IgD-negative memory B cell (primary cell): ENCODE measurements at regions not wholly inside any gene's neighbourhood (a gene's known extent, or its start where the extent isn't known, plus 50 kb on each side); places are given as distances from the start of the nearest gene placed in this dataset.

Experiments
- H3K27ac Mint-ChIP-seq, 3 donors: one replicate each; pipeline ENCODE4 v1.8.0; 2020 to 2022; ENCODE audit warnings: mild to moderate bottlenecking in 3 of 3, mixed read lengths in 3 of 3, moderate library complexity in 1 of 3
- H3K27me3 Mint-ChIP-seq: one replicate; pipeline ENCODE4 v1.8.0; 2021; ENCODE audit warnings: mixed read lengths
- H3K36me3 Mint-ChIP-seq: one replicate; pipeline ENCODE4 v1.8.0; 2020; ENCODE audit warnings: mild to moderate bottlenecking, mixed read lengths
- H3K4me1 Mint-ChIP-seq, 3 donors: one replicate each; pipeline ENCODE4 v1.8.0; 2020 to 2022; ENCODE audit warnings: mixed read lengths in 3 of 3, mild to moderate bottlenecking in 1 of 3
- H3K4me3 Mint-ChIP-seq, 4 donors: one replicate each; pipeline ENCODE4 v1.8.0; 2020 to 2022; ENCODE audit warnings: mild to moderate bottlenecking in 4 of 4, mixed read lengths in 4 of 4, moderate library complexity in 3 of 4
- H3K9me3 Mint-ChIP-seq, 3 donors: one replicate each; pipeline ENCODE4 v1.8.0; 2020 to 2021; ENCODE audit warnings: mixed read lengths in 3 of 3, mild to moderate bottlenecking in 1 of 3

GRCh38 chr6:91447081-91447480 is 860.2 kb upstream of the MAP3K7 start:
- Mint-ChIP-seq H3K27ac (no peak overlapping the region), H3K36me3 (peaks cover 1% of the 10 kb centered on the region), H3K4me3 (no peak overlapping the region), H3K4me1 (peaks cover 0 to 3% (median 0%) of the 10 kb centered on the region in 3 donors), H3K27me3 (no peaks in the 10 kb centered on the region), H3K9me3 (peaks cover 0 to 1% (median 0%) of the 10 kb centered on the region in 3 donors)

- H3K9me3 Mint-ChIP-seq, result peaks cover 0 to 2% (median 1%) of the 10 kb centered on the region in 3 donors
- H3K36me3 Mint-ChIP-seq, result peaks cover 2% of the 10 kb centered on the region
- no peak overlapping the region for H3K27ac Mint-ChIP-seq
- H3K27me3 Mint-ChIP-seq, result no peaks in the 10 kb centered on the region
- H3K4me3 Mint-ChIP-seq, result no peak overlapping the region
- peaks cover 0 to 3% (median 0%) of the 10 kb centered on the region in 3 donors for H3K4me1 Mint-ChIP-seq
Observed at GRCh38 chr6:91443405-91443804, 856.5 kb upstream of the MAP3K7 start.

- H3K4me1 Mint-ChIP-seq, result peaks cover 0 to 3% (median 0%) of the 10 kb centered on the region in 3 donors
- H3K4me3 Mint-ChIP-seq, result no peak overlapping the region
- no peak overlapping the region for H3K27ac Mint-ChIP-seq
- peaks cover 0 to 2% (median 0%) of the 10 kb centered on the region in 3 donors for H3K9me3 Mint-ChIP-seq
- H3K27me3 Mint-ChIP-seq, result no peaks in the 10 kb centered on the region
- H3K36me3 Mint-ChIP-seq, result peaks cover 2% of the 10 kb centered on the region
Observed at GRCh38 chr6:91442342-91442741, 855.5 kb upstream of the MAP3K7 start.

GRCh38 chr6:91438570-91438969 is 851.7 kb upstream of the MAP3K7 start:
- H3K27ac Mint-ChIP-seq, result no peak overlapping the region
- H3K9me3 Mint-ChIP-seq, result peaks cover 0 to 2% (median 0%) of the 10 kb centered on the region in 3 donors
- H3K36me3 Mint-ChIP-seq, result peaks cover 2% of the 10 kb centered on the region
- H3K27me3 Mint-ChIP-seq, result no peaks in the 10 kb centered on the region
- peaks cover 0 to 3% (median 0%) of the 10 kb centered on the region in 3 donors for H3K4me1 Mint-ChIP-seq
- no peak overlapping the region for H3K4me3 Mint-ChIP-seq

GRCh38 chr6:91437315-91437729 is 850.5 kb upstream of the MAP3K7 start:
- Mint-ChIP-seq H3K4me1 (peaks cover 0 to 1% (median 0%) of the 10 kb centered on the region in 3 donors), H3K9me3 (peaks cover 0 to 2% (median 0%) of the 10 kb centered on the region in 3 donors), H3K27ac (no peak overlapping the region), H3K4me3 (no peak overlapping the region), H3K27me3 (no peaks in the 10 kb centered on the region), H3K36me3 (peaks cover 2% of the 10 kb centered on the region)

GRCh38 chr6:91436448-91436847 is 849.6 kb upstream of the MAP3K7 start:
- no peak overlapping the region for H3K4me3 Mint-ChIP-seq
- H3K27me3 Mint-ChIP-seq, result no peaks in the 10 kb centered on the region
- no peak overlapping the region for H3K27ac Mint-ChIP-seq
- peaks cover 0 to 2% (median 0%) of the 10 kb centered on the region in 3 donors for H3K9me3 Mint-ChIP-seq
- H3K4me1 Mint-ChIP-seq, result no peaks in the 10 kb centered on the region
- H3K36me3 Mint-ChIP-seq, result no peaks in the 10 kb centered on the region

- Mint-ChIP-seq H3K4me1 (no peaks in the 10 kb centered on the region), H3K36me3 (no peaks in the 10 kb centered on the region), H3K9me3 (peaks cover 0 to 3% (median 1%) of the 10 kb centered on the region in 3 donors), H3K27me3 (no peaks in the 10 kb centered on the region), H3K4me3 (no peak overlapping the region), H3K27ac (no peak overlapping the region)
Observed at GRCh38 chr6:91435630-91436029, 848.8 kb upstream of the MAP3K7 start.

- Mint-ChIP-seq H3K27ac (no peak overlapping the region), H3K4me1 (no peaks in the 10 kb centered on the region), H3K27me3 (no peaks in the 10 kb centered on the region), H3K4me3 (no peak overlapping the region), H3K9me3 (peaks cover 0 to 3% (median 2%) of the 10 kb centered on the region in 3 donors), H3K36me3 (no peaks in the 10 kb centered on the region)
Observed at GRCh38 chr6:91434576-91434975, 847.7 kb upstream of the MAP3K7 start.

- Mint-ChIP-seq H3K4me3 (no peak overlapping the region), H3K27me3 (no peaks in the 10 kb centered on the region), H3K36me3 (no peaks in the 10 kb centered on the region), H3K9me3 (peaks cover 0 to 3% (median 2%) of the 10 kb centered on the region in 3 donors), H3K27ac (no peak overlapping the region), H3K4me1 (no peaks in the 10 kb centered on the region)
Observed at GRCh38 chr6:91433660-91434534, 847.0 kb upstream of the MAP3K7 start.

- H3K9me3 Mint-ChIP-seq, result peaks cover 0 to 5% (median 3%) of the 10 kb centered on the region in 3 donors
- no peaks in the 10 kb centered on the region for H3K36me3 Mint-ChIP-seq
- H3K4me3 Mint-ChIP-seq, result no peak overlapping the region
- H3K27ac Mint-ChIP-seq, result no peak overlapping the region
- H3K27me3 Mint-ChIP-seq, result no peaks in the 10 kb centered on the region
- H3K4me1 Mint-ChIP-seq, result no peaks in the 10 kb centered on the region
Observed at GRCh38 chr6:91428953-91429560, 842.2 kb upstream of the MAP3K7 start.

- Mint-ChIP-seq H3K27me3 (no peaks in the 10 kb centered on the region), H3K9me3 (peaks cover 0 to 6% (median 4%) of the 10 kb centered on the region in 3 donors)
Observed at GRCh38 chr6:91428296-91428695, 841.4 kb upstream of the MAP3K7 start.

GRCh38 chr6:91420243-91420642 is 833.4 kb upstream of the MAP3K7 start:
- no peak overlapping the region for H3K4me3 Mint-ChIP-seq
- H3K36me3 Mint-ChIP-seq, result no peaks in the 10 kb centered on the region
- no peaks in the 10 kb centered on the region for H3K4me1 Mint-ChIP-seq
- H3K27me3 Mint-ChIP-seq, result no peaks in the 10 kb centered on the region
- peaks cover 8 to 17% (median 9%) of the 10 kb centered on the region in 3 donors for H3K9me3 Mint-ChIP-seq
- no peak overlapping the region for H3K27ac Mint-ChIP-seq

More at GRCh38 chr6:91428296-91428695, 841.4 kb upstream of the MAP3K7 start:
- no peak overlapping the region for H3K4me3 Mint-ChIP-seq
- no peak overlapping the region for H3K27ac Mint-ChIP-seq
- no peaks in the 10 kb centered on the region for H3K4me1 Mint-ChIP-seq
- H3K36me3 Mint-ChIP-seq, result no peaks in the 10 kb centered on the region

- H3K27me3 Mint-ChIP-seq, result no peaks in the 10 kb centered on the region
- peaks cover 3 to 22% (median 7%) of the 10 kb centered on the region in 3 donors for H3K9me3 Mint-ChIP-seq
- no peaks in the 10 kb centered on the region for H3K4me1 Mint-ChIP-seq
- no peak overlapping the region for H3K27ac Mint-ChIP-seq
- H3K4me3 Mint-ChIP-seq, result no peak overlapping the region
- no peaks in the 10 kb centered on the region for H3K36me3 Mint-ChIP-seq
Observed at GRCh38 chr6:91415031-91415605, 828.2 kb upstream of the MAP3K7 start.

- H3K9me3 Mint-ChIP-seq, result peaks cover 0 to 14% (median 2%) of the 10 kb centered on the region in 3 donors
- no peak overlapping the region for H3K4me3 Mint-ChIP-seq
- no peaks in the 10 kb centered on the region for H3K4me1 Mint-ChIP-seq
- no peaks in the 10 kb centered on the region for H3K36me3 Mint-ChIP-seq
- H3K27me3 Mint-ChIP-seq, result no peaks in the 10 kb centered on the region
- no peak overlapping the region for H3K27ac Mint-ChIP-seq
Observed at GRCh38 chr6:91412532-91412931, 825.7 kb upstream of the MAP3K7 start.

- Mint-ChIP-seq H3K27me3 (no peaks in the 10 kb centered on the region), H3K27ac (no peak overlapping the region), H3K4me3 (no peak overlapping the region), H3K36me3 (no peaks in the 10 kb centered on the region), H3K4me1 (no peaks in the 10 kb centered on the region), H3K9me3 (peaks cover 3 to 13% (median 5%) of the 10 kb centered on the region in 3 donors)
Observed at GRCh38 chr6:91407706-91408105, 820.8 kb upstream of the MAP3K7 start.
